ENCODE measurements at regions not wholly inside any gene's neighbourhood (a gene's known extent, or its start where the extent isn't known, plus 50 kb on each side); places are given as distances from the start of the nearest gene placed in this dataset.

DNA sequence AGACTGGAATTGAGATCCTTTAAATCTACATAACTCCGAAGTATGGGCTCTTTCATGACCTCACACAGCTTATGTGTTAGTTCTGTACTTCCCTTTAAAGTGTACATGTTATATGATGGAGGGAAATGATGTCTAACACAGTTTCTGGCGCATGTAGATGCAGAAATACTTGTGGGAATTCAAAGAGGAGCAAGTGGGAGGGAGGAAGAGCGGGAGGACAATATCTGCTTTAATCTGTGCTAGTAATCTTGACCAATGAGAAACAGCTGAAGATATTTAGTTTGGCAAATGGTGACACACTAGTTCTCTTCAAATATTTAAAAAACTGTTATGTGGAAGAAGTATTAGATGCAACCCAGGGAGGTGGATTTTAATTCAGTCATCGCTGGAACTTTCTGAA is 62.9 kb upstream of the PLEKHG1 start:
- DNase-seq (ENCODE audit: extremely low read depth, low read depth, low spot score), result no peak

DNA sequence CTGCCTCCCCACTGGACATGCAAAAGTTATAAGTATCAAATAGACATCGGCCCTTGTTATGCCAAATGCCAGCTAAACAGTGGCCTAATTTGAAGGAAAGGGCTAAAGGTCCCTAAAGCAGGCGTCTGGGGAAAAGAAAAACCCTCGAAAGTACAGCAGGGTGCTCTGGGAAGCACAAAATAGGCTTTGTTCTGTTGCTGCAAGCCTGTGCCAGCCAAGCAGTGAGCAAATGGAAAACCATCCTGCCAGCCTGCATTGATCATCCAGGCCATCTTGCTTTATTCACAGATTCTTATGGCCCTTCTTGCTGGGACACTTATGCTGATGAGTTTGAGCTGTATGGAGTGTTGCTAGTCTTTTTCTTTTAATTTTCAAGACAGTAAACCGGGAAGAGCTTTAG is 62.2 kb upstream of the PLEKHG1 start:
- DNase-seq (ENCODE audit: extremely low read depth, low read depth, low spot score), result no peak

DNA sequence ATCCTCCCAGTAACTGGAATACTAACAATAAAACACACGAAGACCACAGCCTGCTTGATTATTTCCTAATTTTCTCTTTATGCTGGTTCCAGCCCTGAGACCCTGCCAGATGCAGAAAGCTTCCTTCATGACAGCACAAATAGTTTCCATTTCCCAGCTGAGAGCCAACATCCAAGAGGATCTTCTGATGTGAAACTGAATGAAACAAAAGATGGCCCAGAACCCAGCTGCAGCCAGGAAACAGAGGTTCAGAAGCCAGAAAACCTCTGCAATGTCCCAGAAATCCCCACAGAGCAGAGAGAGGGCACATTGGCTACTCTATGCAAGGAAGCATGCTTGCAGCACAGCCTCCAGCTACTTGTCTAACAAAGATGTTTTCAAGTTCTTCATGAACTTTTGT is 61.8 kb upstream of the PLEKHG1 start:
- DNase-seq (ENCODE audit: extremely low read depth, low read depth, low spot score), result no peak

DNA sequence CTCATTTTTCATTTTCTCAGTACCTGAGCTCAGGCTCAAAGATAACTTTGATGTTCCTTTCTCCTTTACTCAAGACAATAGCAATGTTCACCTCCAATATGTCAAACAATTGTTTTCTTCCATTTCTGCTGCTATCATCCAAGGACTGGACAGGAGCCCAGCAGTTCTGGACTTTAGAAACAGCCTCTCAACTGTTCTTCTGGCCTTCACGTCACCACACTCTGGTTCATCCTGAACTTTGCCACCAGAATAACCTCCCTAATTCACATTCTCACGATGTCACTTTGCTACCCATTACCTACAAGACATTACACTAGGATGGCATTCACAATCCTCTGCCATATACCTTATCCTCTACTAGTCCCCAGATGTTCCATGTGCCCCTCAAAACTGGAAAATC is 60.6 kb upstream of the PLEKHG1 start:
- DNase-seq (ENCODE audit: extremely low read depth, low read depth, low spot score), result no peak

DNA sequence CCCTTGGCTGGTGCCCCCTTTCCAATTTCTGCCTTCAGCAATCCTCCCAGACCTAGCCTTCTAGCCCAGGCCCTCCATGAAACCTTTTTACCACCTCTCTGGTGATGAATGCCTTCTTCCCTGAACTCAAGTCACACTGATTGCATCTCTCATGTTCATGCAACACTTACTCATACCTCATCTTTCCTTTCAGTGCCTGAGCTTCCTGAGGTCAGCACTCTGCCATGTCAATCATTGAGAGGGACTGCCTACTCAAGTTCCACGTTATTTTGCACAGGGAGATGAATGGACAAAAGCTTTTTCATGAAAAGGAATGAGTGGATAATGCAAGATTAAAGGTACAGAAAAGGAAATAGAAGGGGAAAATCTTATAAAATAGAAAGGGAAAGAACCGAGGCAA is 60.1 kb upstream of the PLEKHG1 start:
- DNase-seq (ENCODE audit: extremely low read depth, low read depth, low spot score), result no peak

DNA sequence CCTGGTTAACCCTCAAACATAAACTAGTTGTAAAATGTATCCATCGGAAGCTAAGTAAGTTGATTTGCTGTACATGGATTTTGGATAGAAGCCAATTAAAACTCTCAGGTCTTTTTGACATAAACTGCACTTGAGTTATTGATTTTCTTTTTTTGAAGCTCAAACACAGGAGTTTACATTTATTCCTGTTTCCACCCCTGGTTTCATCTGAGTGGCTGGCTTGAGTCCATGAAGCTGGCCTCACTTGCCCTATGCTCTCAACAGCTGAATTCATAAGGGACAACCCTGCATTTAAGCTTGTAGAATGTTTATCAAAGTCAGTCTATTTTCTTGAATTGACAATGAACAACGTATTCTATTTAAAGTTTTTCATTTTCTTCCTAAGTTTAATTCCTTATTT is 58.1 kb upstream of the PLEKHG1 start:
- no peak for DNase-seq (ENCODE audit: extremely low read depth, low read depth, low spot score)

DNA sequence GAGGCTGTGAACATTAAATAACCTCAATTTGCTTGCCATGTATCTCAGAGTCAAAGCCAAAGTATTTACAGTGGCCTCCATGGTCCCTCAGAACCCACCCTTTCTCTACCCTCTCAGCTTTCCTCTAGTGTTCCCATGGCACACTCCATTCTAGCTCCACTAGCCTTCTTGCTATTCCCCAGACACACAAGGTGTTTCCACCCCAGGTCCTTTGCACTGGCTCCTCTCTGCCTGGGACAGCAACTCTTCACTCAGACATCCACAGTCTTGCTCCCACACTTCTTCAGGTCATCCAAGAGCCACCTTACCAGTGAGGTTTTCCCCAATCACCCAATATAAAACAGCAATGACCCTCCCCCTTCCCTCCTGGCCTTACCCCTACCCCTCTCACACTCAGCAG is 56.5 kb upstream of the PLEKHG1 start:
- no peak for DNase-seq (ENCODE audit: extremely low read depth, low read depth, low spot score)

DNA sequence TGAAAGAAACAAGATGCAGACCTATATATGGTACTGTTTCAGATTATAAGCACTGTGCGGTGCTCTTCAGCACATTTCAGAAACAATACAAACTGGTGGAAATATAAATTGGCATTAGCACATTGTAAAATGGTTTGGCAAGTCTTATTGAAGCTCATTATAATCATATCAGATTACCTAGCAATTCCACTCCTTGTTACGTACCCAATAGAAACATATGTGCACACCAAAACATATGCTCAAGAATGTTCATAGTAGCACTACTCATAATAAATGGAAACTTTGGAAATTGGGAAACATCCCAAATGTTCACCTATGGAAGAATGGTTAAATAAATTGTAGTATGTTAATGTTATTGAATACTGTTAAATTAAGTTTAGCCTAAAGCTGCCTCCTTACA is 54.9 kb upstream of the PLEKHG1 start:
- no peak for DNase-seq (ENCODE audit: extremely low read depth, low read depth, low spot score)

DNA sequence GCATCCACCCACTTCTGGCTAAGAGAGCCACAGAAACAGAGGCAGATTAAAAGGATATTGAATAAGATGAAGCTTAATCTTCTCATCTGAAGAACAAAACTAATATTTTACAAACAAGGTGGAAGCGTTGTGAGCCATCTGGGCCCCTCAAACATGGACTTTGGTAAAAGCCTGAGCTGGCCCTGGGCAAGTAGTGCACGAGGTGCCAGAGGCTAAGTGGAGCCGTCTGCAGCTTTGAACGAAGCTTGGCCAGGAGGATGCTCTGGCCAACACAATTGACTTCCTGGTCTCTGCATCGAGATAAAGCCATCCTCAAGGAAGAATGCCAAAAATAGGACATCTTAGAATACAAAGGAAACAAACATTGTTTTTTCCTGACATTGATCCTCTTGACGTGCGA is 53.2 kb upstream of the PLEKHG1 start:
- no peak for DNase-seq (ENCODE audit: extremely low read depth, low read depth, low spot score)

DNA sequence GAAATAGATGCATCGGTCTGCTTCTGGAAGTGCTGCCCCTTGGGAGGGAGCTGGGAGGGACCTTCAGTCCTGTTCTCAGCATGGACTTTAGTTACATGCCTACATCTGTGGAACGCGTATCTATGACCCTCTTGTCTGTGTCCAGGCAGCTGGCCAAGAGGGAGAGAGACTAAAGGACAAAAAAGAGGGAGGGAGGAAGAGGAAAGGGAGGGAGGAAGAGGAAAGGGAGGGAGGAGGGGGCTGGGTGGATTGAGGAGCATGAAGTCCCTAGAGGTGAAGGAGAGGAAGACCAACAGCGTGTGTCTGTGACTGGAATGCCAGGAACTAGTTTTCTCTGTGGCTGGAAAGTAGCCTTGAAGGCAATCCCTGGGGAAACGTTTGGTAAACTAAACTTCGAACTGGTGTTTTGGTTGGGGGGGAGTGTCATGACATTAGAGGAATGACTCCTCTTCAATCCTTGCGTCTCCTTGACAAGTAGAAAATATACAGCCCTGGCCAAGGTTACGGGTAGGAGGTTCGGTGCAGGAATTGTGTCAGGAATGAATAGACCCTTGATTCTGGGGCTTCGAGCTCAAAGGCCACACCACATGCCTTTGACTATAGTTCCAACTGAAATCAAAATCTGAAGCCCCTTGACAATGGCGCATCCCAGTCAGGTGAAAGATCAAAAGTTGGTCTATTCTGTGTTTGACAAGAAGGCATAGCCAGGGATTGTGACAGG is 52.0 kb upstream of the PLEKHG1 start:
- no peak for DNase-seq (ENCODE audit: extremely low read depth, low read depth, low spot score)

DNA sequence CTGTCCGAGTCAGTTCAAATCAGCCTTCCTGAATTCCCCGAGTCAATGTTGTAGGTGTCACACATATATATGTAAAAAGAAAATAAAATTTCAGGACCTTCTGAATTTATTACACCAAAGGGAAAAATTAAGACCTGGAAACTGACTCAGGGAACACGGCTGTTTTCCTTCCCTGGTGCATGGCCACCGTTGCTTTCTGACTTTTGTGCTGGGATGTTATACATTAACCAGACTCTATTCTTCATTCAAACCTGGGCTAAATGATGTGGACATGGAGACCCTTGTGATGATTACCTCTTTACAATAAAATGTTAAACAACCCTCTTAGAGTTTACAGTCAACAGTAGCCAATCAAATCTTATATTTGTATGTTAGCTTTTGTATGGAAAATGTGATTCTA is 51.4 kb upstream of the PLEKHG1 start:
- DNase-seq (ENCODE audit: extremely low read depth, low read depth, low spot score), result no peak

DNA sequence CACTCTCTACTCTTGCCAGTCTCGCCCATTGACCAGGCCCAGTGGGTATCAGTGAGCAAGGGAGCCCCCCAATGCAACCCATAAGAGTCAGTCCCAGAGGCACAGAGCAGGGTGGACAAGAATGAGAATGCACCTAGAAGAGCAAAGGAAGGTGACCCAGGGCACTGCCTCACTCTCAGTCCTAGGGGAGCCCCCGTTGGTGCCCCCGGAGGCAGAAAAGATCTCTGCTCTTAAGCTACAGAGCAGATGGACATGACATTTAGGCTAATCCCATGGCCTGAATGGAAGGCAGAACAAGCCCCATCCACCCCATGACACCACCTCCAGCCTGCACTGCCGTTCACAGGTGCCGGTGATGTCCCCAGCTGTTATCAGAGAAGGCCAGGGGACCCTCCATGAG is 50.7 kb upstream of the PLEKHG1 start:
- no peak for DNase-seq (ENCODE audit: extremely low read depth, low read depth, low spot score)

DNA sequence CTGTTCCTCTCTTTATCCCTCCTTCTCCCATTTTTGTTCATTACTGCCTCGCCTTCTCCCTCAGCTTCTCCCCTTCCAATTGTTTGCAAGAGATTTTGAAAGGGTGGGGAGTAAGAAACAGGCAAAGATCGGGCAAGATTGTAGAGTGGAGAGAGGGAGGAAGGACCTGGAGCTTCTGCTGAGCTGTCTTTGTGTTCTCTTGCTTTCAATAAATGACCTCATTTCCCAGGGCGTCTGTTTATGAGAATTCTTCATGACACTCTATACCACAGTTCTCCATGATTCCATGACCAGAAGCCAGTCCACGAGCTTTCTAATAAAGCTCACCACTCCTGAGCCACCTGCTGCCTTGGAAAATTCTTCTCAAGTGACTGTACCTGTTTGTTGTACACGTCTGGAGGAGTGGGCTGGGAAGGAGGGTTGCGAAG is 50.0 kb upstream of the PLEKHG1 start:
- DNase-seq (ENCODE audit: extremely low read depth, low read depth, low spot score), result no peak
